Vagina (tissue), 2 donors: ENCODE measurements at regions not wholly inside any gene's neighbourhood (a gene's known extent, or its start where the extent isn't known, plus 50 kb on each side); places are given as distances from the start of the nearest gene placed in this dataset.

Source experiments
- DNase-seq, 2 donors: peaks; one replicate each; pipeline ENCODE4 v3.0.0-alpha.2; 2017; ENCODE audit errors: extremely low spot score in 2 of 2
- H3K27ac ChIP-seq: fragments of 200-600 bp; sonication (generic); one replicate; pipeline ENCODE4 v1.5.1; 2019
- H3K27me3 ChIP-seq: fragments of 200-600 bp; sonication (generic); one replicate; pipeline ENCODE4 v1.5.1; 2019
- H3K36me3 ChIP-seq, 2 donors: fragments of 200-600 bp; sonication (generic); one replicate each; pipeline ENCODE4 v1.5.1; 2017 to 2019
- H3K4me1 ChIP-seq: fragments of 200-600 bp; sonication (generic); one replicate; pipeline ENCODE4 v1.5.1; 2019
- H3K4me3 ChIP-seq, 2 donors: fragments of 200-600 bp; sonication (generic); 1 replicate in 1 of 2; 2 replicates in 1 of 2; pipeline ENCODE4 v1.5.1; 2016 to 2019
- H3K9me3 ChIP-seq: fragments of 200-600 bp; sonication (generic); one replicate; pipeline ENCODE4 v1.5.1; 2019
- POLR2A ChIP-seq, 2 donors: fragments of 450-650 bp; IDR thresholded peaks; one replicate each; pipeline ENCODE4 v1.6.1; 2017; ENCODE audit warnings: antibody characterized with exemption in 2 of 2, mild to moderate bottlenecking in 2 of 2, moderate library complexity in 2 of 2
- POLR2AphosphoS5 ChIP-seq, 2 donors: sonication (generic); formaldehyde crosslinking; IDR thresholded peaks; one replicate each; pipeline ENCODE4 v1.9.0; 2017; ENCODE audit warnings: antibody characterized with exemption in 2 of 2, mild to moderate bottlenecking in 2 of 2, low read depth in 1 of 2; ENCODE audit not compliant: insufficient read depth in 1 of 2
- intact Hi-C: fragments of 100-400 bp; cut with DNase I; formaldehyde crosslinking; loops from one replicate; pipeline ENCODE4 v1.15.1; 2023
- TF ChIP-seq, protein P1 (sequence below), 3 experiments: fragments of 450-650 bp in 2 of 3; fragments of 200-600 bp in 1 of 3; sonication (generic) in 1 of 3; IDR thresholded peaks; one replicate each; pipeline ENCODE4 v1.5.1; 2017 to 2019; ENCODE audit warnings: antibody characterized with exemption in 3 of 3, mild to moderate bottlenecking in 2 of 3, moderate library complexity in 2 of 3

GRCh38 chr3:1527786-1528185 lies 435.0 kb downstream of the CNTN6 start:
- H3K27me3 ChIP-seq: no peaks in the 10 kb centered on the region
- TF ChIP-seq POLR2AphosphoS5 (IDR thresholded peaks at IDR 0.05; ENCODE audit: insufficient read depth in 1 of 2, low read depth in 1 of 2) (no peak), POLR2A (IDR thresholded peaks at IDR 0.05) (no peak)
- TF ChIP-seq, protein P1, sequence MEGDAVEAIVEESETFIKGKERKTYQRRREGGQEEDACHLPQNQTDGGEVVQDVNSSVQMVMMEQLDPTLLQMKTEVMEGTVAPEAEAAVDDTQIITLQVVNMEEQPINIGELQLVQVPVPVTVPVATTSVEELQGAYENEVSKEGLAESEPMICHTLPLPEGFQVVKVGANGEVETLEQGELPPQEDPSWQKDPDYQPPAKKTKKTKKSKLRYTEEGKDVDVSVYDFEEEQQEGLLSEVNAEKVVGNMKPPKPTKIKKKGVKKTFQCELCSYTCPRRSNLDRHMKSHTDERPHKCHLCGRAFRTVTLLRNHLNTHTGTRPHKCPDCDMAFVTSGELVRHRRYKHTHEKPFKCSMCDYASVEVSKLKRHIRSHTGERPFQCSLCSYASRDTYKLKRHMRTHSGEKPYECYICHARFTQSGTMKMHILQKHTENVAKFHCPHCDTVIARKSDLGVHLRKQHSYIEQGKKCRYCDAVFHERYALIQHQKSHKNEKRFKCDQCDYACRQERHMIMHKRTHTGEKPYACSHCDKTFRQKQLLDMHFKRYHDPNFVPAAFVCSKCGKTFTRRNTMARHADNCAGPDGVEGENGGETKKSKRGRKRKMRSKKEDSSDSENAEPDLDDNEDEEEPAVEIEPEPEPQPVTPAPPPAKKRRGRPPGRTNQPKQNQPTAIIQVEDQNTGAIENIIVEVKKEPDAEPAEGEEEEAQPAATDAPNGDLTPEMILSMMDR (IDR thresholded peaks at IDR 0.05): no peak
- no peak for DNase-seq
- intact Hi-C loops: no loop called here
- H3K36me3 ChIP-seq: no peaks in the 10 kb centered on the region
- H3K27ac ChIP-seq: no peak overlapping the region
- H3K4me1 ChIP-seq: no peaks in the 10 kb centered on the region
- H3K4me3 ChIP-seq: no peak overlapping the region
- H3K9me3 ChIP-seq: no peaks in the 10 kb centered on the region

DNA sequence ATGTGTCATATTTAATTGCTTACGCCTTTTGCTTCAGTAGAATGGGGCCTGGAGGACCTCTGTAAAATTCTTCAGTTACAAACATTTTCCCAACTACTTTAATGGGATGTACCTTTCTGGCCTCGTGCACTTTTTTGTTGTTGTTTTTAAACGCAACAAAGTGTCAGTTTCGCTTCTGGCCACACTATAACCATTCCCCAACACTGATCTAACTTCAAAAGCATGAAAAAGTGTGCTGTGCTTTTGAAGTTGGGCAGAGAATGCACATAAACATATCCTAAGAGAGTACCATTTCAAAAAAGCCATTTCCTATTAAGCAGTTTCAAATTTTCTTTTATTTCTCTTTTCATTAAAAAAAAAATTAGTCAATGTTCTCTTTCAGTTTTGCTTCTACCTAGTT lies 435.8 kb downstream of the CNTN6 start:
- intact Hi-C loops: no loop called here
- Histone ChIP-seq H3K9me3 (no peaks in the 10 kb centered on the region), H3K4me1 (no peaks in the 10 kb centered on the region), H3K27me3 (no peaks in the 10 kb centered on the region), H3K27ac (no peak overlapping the region), H3K4me3 (no peak overlapping the region), H3K36me3 (no peaks in the 10 kb centered on the region)
- TF ChIP-seq POLR2AphosphoS5 (IDR thresholded peaks at IDR 0.05; ENCODE audit: insufficient read depth in 1 of 2, low read depth in 1 of 2): no peak
- TF ChIP-seq, protein P1 (IDR thresholded peaks at IDR 0.05): no peak
- TF ChIP-seq POLR2A (IDR thresholded peaks at IDR 0.05): no peak
- DNase-seq: no peak

DNA sequence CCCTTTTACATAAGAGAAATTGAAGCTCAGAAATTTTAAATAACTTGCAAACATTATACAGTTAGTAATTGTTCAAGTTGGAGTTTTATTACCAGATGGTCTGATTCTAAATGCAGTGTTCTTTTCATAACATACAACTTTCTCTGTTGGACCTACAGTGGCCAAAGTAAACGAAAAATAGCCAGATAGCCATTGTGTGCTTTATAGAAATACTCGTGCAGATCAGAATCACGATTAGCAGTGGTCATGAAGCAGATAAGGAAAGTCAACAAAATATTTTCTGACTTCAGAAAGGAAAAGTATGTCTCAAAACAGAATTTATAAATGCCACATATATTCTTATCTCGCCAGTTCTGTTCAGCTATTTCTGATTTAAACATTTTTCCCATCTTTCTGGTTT lies 436.9 kb downstream of the CNTN6 start:
- no peaks in the 10 kb centered on the region for H3K27me3 ChIP-seq
- intact Hi-C loops: no loop called here
- H3K4me3 ChIP-seq: no peak overlapping the region
- no peak for DNase-seq
- no peak for TF ChIP-seq POLR2AphosphoS5 (IDR thresholded peaks at IDR 0.05; ENCODE audit: insufficient read depth in 1 of 2, low read depth in 1 of 2)
- TF ChIP-seq, protein P1 (IDR thresholded peaks at IDR 0.05): no peak
- no peaks in the 10 kb centered on the region for H3K4me1 ChIP-seq
- H3K36me3 ChIP-seq: no peaks in the 10 kb centered on the region
- H3K27ac ChIP-seq: no peak overlapping the region
- H3K9me3 ChIP-seq: no peaks in the 10 kb centered on the region

- H3K4me3 ChIP-seq: no peak overlapping the region
- no peaks in the 10 kb centered on the region for H3K27me3 ChIP-seq
- no peak for DNase-seq
- TF ChIP-seq, protein P1 (IDR thresholded peaks at IDR 0.05): no peak
- TF ChIP-seq POLR2AphosphoS5 (IDR thresholded peaks at IDR 0.05; ENCODE audit: insufficient read depth in 1 of 2, low read depth in 1 of 2) (no peak), POLR2A (IDR thresholded peaks at IDR 0.05) (no peak)
- H3K9me3 ChIP-seq: no peaks in the 10 kb centered on the region
- no peaks in the 10 kb centered on the region for H3K36me3 ChIP-seq
- H3K27ac ChIP-seq: no peak overlapping the region
- no peaks in the 10 kb centered on the region for H3K4me1 ChIP-seq
- intact Hi-C loops: no loop called here
Observed at GRCh38 chr3:1531981-1532380, 439.2 kb downstream of the CNTN6 start.

GRCh38 chr3:1532935-1533606 lies 440.2 kb downstream of the CNTN6 start:
- H3K27ac ChIP-seq: no peak overlapping the region
- no peak for TF ChIP-seq POLR2A (IDR thresholded peaks at IDR 0.05)
- TF ChIP-seq, protein P1 (IDR thresholded peaks at IDR 0.05): no peak
- no peaks in the 10 kb centered on the region for H3K27me3 ChIP-seq
- no peaks in the 10 kb centered on the region for H3K4me1 ChIP-seq
- no peak overlapping the region for H3K4me3 ChIP-seq
- no peaks in the 10 kb centered on the region for H3K36me3 ChIP-seq
- DNase-seq: no peak
- H3K9me3 ChIP-seq: no peaks in the 10 kb centered on the region
- intact Hi-C loops: no loop called here
